T-helper 17 cell (primary cell): ENCODE measurements at regions not wholly inside any gene's neighbourhood (a gene's known extent, or its start where the extent isn't known, plus 50 kb on each side); places are given as distances from the start of the nearest gene placed in this dataset.

Experiments
- ATAC-seq: fragments of 150-1000 bp; cut with Tn5 transposase; 2 replicates; pipeline ENCODE4 v1.10.0; 2021; ENCODE audit warnings: mild to moderate bottlenecking, moderate library complexity
- DNase-seq, 3 donors: peaks; one replicate each; pipeline versions ENCODE4 v3.0.0 to v3.0.0-alpha.2; 2020 to 2021
- H3K9me3 ChIP-seq: one replicate; pipeline ENCODE4 v1.7.0; 2013; ENCODE audit warnings: low read length, mild to moderate bottlenecking; ENCODE audit not compliant: control insufficient read depth, poor library complexity, severe bottlenecking
- H3K27ac Mint-ChIP-seq: one replicate; pipeline ENCODE4 v1.8.0; 2022; ENCODE audit warnings: mild to moderate bottlenecking, moderate library complexity, mixed read lengths
- H3K27me3 Mint-ChIP-seq: one replicate; pipeline ENCODE4 v1.8.0; 2022; ENCODE audit warnings: mixed read lengths
- H3K36me3 Mint-ChIP-seq: one replicate; pipeline ENCODE4 v1.8.0; 2022; ENCODE audit warnings: low read depth, mixed read lengths
- H3K4me1 Mint-ChIP-seq: one replicate; pipeline ENCODE4 v1.8.0; 2022; ENCODE audit warnings: mild to moderate bottlenecking, mixed read lengths
- H3K4me3 Mint-ChIP-seq: one replicate; pipeline ENCODE4 v1.8.0; 2022; ENCODE audit warnings: mild to moderate bottlenecking, moderate library complexity, mixed read lengths

DNA sequence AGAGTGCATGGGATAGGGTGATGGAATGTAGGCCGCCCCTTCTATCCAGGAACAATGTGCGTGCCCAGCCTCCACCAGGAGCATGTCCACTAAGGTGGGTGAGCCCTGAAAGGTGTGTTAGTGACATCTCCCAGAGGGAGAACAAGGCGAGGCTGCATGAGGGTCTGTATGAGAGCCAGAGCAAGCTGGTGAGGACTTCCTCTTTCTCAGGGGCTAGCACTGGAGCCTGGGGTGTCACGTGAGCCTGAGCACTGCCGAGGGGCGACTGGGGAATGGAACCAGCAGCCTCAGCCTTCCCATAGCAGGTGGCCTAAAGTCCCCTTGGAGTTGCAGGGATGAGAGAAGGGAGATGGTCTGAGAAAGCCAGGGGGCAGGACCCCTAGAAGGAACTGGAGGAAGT lies 156.3 kb upstream of the COBL start:
- Mint-ChIP-seq H3K4me3 (no peak overlapping the region), H3K27ac (peak overlapping the region; percentile 8), H3K4me1 (no peaks in the 10 kb centered on the region), H3K36me3 (no peaks in the 10 kb centered on the region), H3K27me3 (peaks cover 6% of the 10 kb centered on the region)
- H3K9me3 ChIP-seq: no peaks in the 10 kb centered on the region
- no peak for ATAC-seq
- no peak for DNase-seq

DNA sequence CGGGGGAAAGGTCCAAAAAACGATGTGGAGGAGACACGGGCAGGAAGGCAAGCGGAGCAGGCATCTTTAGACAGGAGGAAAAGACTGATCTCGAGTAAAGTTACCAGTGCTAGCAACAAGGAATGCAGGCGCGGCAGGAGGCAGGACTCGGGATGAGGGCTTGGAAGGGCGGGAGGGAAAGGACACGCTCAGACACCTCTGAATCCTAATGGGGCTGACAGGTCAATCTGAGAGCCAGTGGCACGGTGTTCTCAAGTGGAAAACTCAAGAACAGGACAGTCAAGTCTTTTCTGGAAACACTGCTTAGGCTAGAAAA lies 155.3 kb upstream of the COBL start:
- H3K27ac Mint-ChIP-seq: no peak overlapping the region
- no peak for ATAC-seq
- H3K27me3 Mint-ChIP-seq: peaks cover 6% of the 10 kb centered on the region
- H3K36me3 Mint-ChIP-seq: no peaks in the 10 kb centered on the region
- no peak for DNase-seq
- H3K4me3 Mint-ChIP-seq: no peak overlapping the region
- H3K9me3 ChIP-seq: no peaks in the 10 kb centered on the region
- no peaks in the 10 kb centered on the region for H3K4me1 Mint-ChIP-seq

- DNase-seq (no peak), ATAC-seq (no peak)
- Mint-ChIP-seq H3K4me1 (no peaks in the 10 kb centered on the region), H3K27me3 (peaks cover 6% of the 10 kb centered on the region), H3K27ac (no peak overlapping the region), H3K36me3 (no peaks in the 10 kb centered on the region), H3K4me3 (no peak overlapping the region)
- no peaks in the 10 kb centered on the region for H3K9me3 ChIP-seq
Observed at GRCh38 chr7:51471210-51471980, 154.8 kb upstream of the COBL start.

DNA sequence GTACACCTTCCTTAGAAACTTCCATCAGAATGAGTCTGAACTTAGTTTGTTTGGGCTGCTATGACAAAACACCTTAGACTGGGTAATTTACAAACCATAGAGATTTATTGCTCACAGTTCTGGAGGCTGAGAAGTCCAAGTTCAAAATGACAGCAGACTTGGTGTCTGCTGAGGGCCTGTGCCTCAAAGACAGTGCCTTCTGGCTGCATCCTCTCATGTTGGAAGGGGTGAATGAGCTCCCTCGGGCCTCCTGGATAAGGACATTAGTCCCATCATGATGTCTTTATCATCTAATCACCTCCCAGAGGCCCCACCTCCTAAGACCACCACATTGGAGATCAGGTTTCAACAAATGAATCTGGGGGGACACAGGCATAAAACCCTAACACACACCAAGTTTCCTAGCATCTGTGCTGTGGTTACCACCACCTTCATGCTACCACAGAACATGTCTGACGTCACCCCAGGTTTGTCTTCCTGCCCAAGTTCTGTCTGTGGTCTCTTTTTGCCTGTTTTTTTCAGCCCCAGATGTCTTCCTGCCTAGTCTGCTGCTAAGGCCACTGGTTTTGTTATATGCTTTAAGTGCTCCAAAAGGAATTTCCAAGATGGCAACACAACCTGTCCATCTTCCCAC lies 150.9 kb upstream of the COBL start:
- peak; percentile 61 for ATAC-seq
- H3K9me3 ChIP-seq: no peaks in the 10 kb centered on the region
- peaks cover 6% of the 10 kb centered on the region for H3K27me3 Mint-ChIP-seq
- no peaks in the 10 kb centered on the region for H3K36me3 Mint-ChIP-seq
- no peak for DNase-seq
- no peak overlapping the region for H3K4me3 Mint-ChIP-seq
- H3K4me1 Mint-ChIP-seq: no peaks in the 10 kb centered on the region
- no peak overlapping the region for H3K27ac Mint-ChIP-seq

GRCh38 chr7:51459809-51460208 lies 143.2 kb upstream of the COBL start:
- Mint-ChIP-seq H3K4me3 (no peak overlapping the region), H3K27ac (no peak overlapping the region), H3K36me3 (no peaks in the 10 kb centered on the region), H3K27me3 (peaks cover 6% of the 10 kb centered on the region), H3K4me1 (no peaks in the 10 kb centered on the region)
- ATAC-seq (no peak), DNase-seq (no peak)
- no peaks in the 10 kb centered on the region for H3K9me3 ChIP-seq

DNA sequence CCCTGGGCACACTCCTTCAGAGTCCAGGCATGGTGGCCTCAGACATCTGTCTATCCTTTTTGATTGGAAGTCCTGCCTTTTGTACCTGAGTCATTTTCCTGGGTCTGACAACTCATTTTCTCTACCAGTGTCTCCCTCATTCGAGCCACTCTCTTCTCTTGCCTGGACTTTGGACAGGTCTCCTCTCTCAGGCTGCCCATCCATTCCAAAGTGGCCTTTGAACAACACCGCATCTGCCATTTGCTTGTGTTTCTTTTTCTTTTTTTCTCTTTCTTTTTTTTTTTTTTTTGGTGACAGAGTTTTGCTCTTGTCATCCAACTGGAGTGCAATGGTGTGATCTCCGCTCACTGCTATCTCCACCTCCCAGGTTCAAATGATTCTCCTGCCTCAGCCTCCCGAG lies 142.1 kb upstream of the COBL start:
- Mint-ChIP-seq H3K27me3 (peaks cover 6% of the 10 kb centered on the region), H3K36me3 (no peaks in the 10 kb centered on the region), H3K4me1 (no peaks in the 10 kb centered on the region), H3K4me3 (no peak overlapping the region), H3K27ac (no peak overlapping the region)
- no peak for DNase-seq
- no peak for ATAC-seq
- H3K9me3 ChIP-seq: no peaks in the 10 kb centered on the region

GRCh38 chr7:51457079-51457478 lies 140.5 kb upstream of the COBL start:
- no peak overlapping the region for H3K27ac Mint-ChIP-seq
- H3K4me3 Mint-ChIP-seq: no peak overlapping the region
- peaks cover 6% of the 10 kb centered on the region for H3K27me3 Mint-ChIP-seq
- DNase-seq (no peak), ATAC-seq (no peak)
- H3K36me3 Mint-ChIP-seq: no peaks in the 10 kb centered on the region
- no peaks in the 10 kb centered on the region for H3K4me1 Mint-ChIP-seq
- H3K9me3 ChIP-seq: no peaks in the 10 kb centered on the region

GRCh38 chr7:51456431-51457060 lies 139.9 kb upstream of the COBL start:
- Mint-ChIP-seq H3K4me3 (no peak overlapping the region), H3K36me3 (no peaks in the 10 kb centered on the region), H3K27me3 (peaks cover 6% of the 10 kb centered on the region), H3K27ac (no peak overlapping the region), H3K4me1 (no peaks in the 10 kb centered on the region)
- no peaks in the 10 kb centered on the region for H3K9me3 ChIP-seq
- DNase-seq: no peak
- ATAC-seq: no peak

GRCh38 chr7:51455948-51456347 lies 139.3 kb upstream of the COBL start:
- H3K9me3 ChIP-seq: no peaks in the 10 kb centered on the region
- no peak for DNase-seq
- no peak for ATAC-seq
- Mint-ChIP-seq H3K27ac (no peak overlapping the region), H3K4me3 (no peak overlapping the region), H3K27me3 (peaks cover 6% of the 10 kb centered on the region), H3K4me1 (no peaks in the 10 kb centered on the region), H3K36me3 (no peaks in the 10 kb centered on the region)

- DNase-seq (no peak), ATAC-seq (no peak)
- no peaks in the 10 kb centered on the region for H3K4me1 Mint-ChIP-seq
- H3K27me3 Mint-ChIP-seq: peaks cover 6% of the 10 kb centered on the region
- no peak overlapping the region for H3K27ac Mint-ChIP-seq
- H3K4me3 Mint-ChIP-seq: no peak overlapping the region
- H3K36me3 Mint-ChIP-seq: no peaks in the 10 kb centered on the region
- no peaks in the 10 kb centered on the region for H3K9me3 ChIP-seq
Observed at GRCh38 chr7:51455513-51455912, 138.9 kb upstream of the COBL start.

DNA sequence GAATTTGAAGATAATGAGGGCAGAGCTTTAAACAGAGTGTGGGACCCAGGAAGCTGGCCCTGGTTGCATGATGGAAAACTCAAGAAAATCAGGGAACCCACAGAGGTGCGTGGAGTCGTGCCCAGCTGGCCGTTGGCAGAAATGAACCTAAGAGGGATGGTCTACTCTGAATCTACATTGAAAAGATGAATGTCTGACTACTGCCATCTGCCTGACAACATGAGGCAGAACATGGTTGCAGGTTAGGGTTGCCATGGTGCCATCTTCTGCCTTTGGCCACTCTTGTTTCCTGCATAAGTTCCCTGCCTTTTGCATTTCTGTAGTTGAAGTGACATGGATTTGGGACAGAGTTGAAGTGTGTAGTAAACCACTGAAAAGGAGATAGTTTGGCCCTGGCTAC lies 138.5 kb upstream of the COBL start:
- ATAC-seq (no peak), DNase-seq (no peak)

GRCh38 chr7:51452694-51453093 lies 136.1 kb upstream of the COBL start:
- Mint-ChIP-seq H3K4me3 (no peak overlapping the region), H3K36me3 (no peaks in the 10 kb centered on the region), H3K4me1 (no peaks in the 10 kb centered on the region)

More for the DNA sequence above, 138.5 kb upstream of the COBL start:
- no peaks in the 10 kb centered on the region for H3K4me1 Mint-ChIP-seq
- peaks cover 6% of the 10 kb centered on the region for H3K27me3 Mint-ChIP-seq
- no peaks in the 10 kb centered on the region for H3K9me3 ChIP-seq
- no peak overlapping the region for H3K4me3 Mint-ChIP-seq
- H3K27ac Mint-ChIP-seq: no peak overlapping the region
- H3K36me3 Mint-ChIP-seq: no peaks in the 10 kb centered on the region

DNA sequence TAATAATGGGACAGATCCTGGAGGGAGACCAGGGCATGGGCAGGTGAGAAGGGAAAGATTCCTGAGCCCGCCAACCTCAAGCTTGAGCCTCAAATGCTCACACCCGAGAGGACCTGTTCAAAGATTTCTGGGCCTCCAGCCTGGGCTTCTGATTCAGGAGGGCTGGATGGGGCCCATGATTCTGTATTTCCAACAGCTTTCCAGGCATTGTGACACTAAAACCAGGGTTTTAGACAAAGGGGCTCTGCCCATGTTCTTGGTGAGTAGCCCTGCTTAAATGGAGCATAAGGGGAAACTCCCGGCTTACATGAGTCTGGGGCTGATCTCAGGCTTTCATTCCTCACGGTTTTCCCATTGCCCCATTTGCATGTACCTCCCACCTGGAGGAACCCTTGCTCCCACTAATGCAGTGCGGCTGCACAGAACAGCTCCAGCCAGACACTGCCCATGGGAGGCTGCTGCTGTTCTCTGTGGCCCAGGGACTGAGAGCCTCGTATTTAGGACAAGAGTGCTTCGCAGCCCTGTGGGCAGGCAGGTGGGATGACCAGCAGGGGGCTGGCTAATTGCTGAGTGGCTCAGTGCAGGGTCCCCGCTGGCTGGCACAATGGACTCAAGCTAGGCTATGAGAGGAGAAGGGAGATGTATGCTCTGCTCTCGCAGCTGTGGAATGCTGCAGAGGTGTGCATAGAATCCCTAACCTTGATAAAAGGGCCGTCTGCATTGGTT lies 135.3 kb upstream of the COBL start:
- no peak for ATAC-seq
- H3K27ac Mint-ChIP-seq: no peak overlapping the region

More at GRCh38 chr7:51452694-51453093, 136.1 kb upstream of the COBL start:
- H3K9me3 ChIP-seq: no peaks in the 10 kb centered on the region
- H3K27ac Mint-ChIP-seq: no peak overlapping the region
- no peaks in the 10 kb centered on the region for H3K27me3 Mint-ChIP-seq
- no peak for DNase-seq
- no peak for ATAC-seq

More for the DNA sequence above, 135.3 kb upstream of the COBL start:
- no peak for DNase-seq
- H3K9me3 ChIP-seq: no peaks in the 10 kb centered on the region
- no peak overlapping the region for H3K4me3 Mint-ChIP-seq
- H3K27me3 Mint-ChIP-seq: peaks cover under 1% of the 10 kb centered on the region
- H3K4me1 Mint-ChIP-seq: no peaks in the 10 kb centered on the region
- no peaks in the 10 kb centered on the region for H3K36me3 Mint-ChIP-seq
